ENCODE measurements at regions not wholly inside any gene's neighbourhood (a gene's known extent, or its start where the extent isn't known, plus 50 kb on each side); places are given as distances from the start of the nearest gene placed in this dataset.

GRCh38 chr3:16079519-16079918, 95.0 kb upstream of the GALNT15 start:
- no peak for DNase-seq

GRCh38 chr3:16081661-16082060, 92.8 kb upstream of the GALNT15 start:
- no peak for DNase-seq

- DNase-seq = no peak
Measured at GRCh38 chr3:16084887-16085286, 89.6 kb upstream of the GALNT15 start.

- no peak for DNase-seq
Measured at GRCh38 chr3:16085410-16085809, 89.1 kb upstream of the GALNT15 start.

GRCh38 chr3:16085884-16086608, 88.4 kb upstream of the GALNT15 start:
- no peak for DNase-seq

GRCh38 chr3:16086690-16087089, 87.8 kb upstream of the GALNT15 start:
- DNase-seq = no peak

GRCh38 chr3:16088496-16088895, 86.0 kb upstream of the GALNT15 start:
- DNase-seq = no peak

GRCh38 chr3:16089521-16089920, 85.0 kb upstream of the GALNT15 start:
- no peak for DNase-seq

- no peak for DNase-seq
Measured at GRCh38 chr3:16090024-16090423, 84.5 kb upstream of the GALNT15 start.

GRCh38 chr3:16090706-16091105, 83.8 kb upstream of the GALNT15 start:
- DNase-seq = no peak

GRCh38 chr3:16092923-16093322, 81.6 kb upstream of the GALNT15 start:
- DNase-seq = no peak

GRCh38 chr3:16101295-16102186, 72.9 kb upstream of the GALNT15 start:
- peak; percentile 17 for DNase-seq

- DNase-seq = no peak
Measured at GRCh38 chr3:16102187-16102561, 72.3 kb upstream of the GALNT15 start.

- DNase-seq = no peak
Measured at GRCh38 chr3:16102905-16103364, 71.5 kb upstream of the GALNT15 start.

GRCh38 chr3:16103472-16103871, 71.0 kb upstream of the GALNT15 start:
- DNase-seq = no peak

GRCh38 chr3:16104156-16104555, 70.3 kb upstream of the GALNT15 start:
- no peak for DNase-seq

GRCh38 chr3:16106050-16106449, 68.4 kb upstream of the GALNT15 start:
- no peak for DNase-seq

- no peak for DNase-seq
Measured at GRCh38 chr3:16108424-16108823, 66.1 kb upstream of the GALNT15 start.

GRCh38 chr3:16109929-16110328, 64.6 kb upstream of the GALNT15 start:
- no peak for DNase-seq

GRCh38 chr3:16112910-16113504, 61.5 kb upstream of the GALNT15 start:
- DNase-seq = no peak

- DNase-seq = no peak
Measured at GRCh38 chr3:16113704-16114103, 60.8 kb upstream of the GALNT15 start.

GRCh38 chr3:16114429-16114828, 60.1 kb upstream of the GALNT15 start:
- DNase-seq = no peak

GRCh38 chr3:16114930-16115329, 59.5 kb upstream of the GALNT15 start:
- DNase-seq = no peak

GRCh38 chr3:16118396-16118795, 56.1 kb upstream of the GALNT15 start:
- DNase-seq = no peak
